Epidermal melanocyte (primary cell): ENCODE measurements at regions not wholly inside any gene's neighbourhood (a gene's known extent, or its start where the extent isn't known, plus 50 kb on each side); places are given as distances from the start of the nearest gene placed in this dataset.

Experiments
- DNase-seq: peaks from one replicate; pipeline ENCODE4 v3.0.0; 2011; ENCODE audit warnings: low spot score; ENCODE audit not compliant: insufficient read length

GRCh38 chr18:56321470-56321869 is 316.9 kb downstream of the TXNL1 start:
- DNase-seq: no peak

GRCh38 chr18:56319953-56320352 is 318.4 kb downstream of the TXNL1 start:
- DNase-seq: no peak

- no peak for DNase-seq
Observed at GRCh38 chr18:56316727-56317126, 321.7 kb downstream of the TXNL1 start.

- DNase-seq: no peak
Observed at GRCh38 chr18:56315363-56315762, 323.0 kb downstream of the TXNL1 start.

- DNase-seq: no peak
Observed at GRCh38 chr18:56314396-56314795, 324.0 kb downstream of the TXNL1 start.

- no peak for DNase-seq
Observed at GRCh38 chr18:56312551-56313335, 325.6 kb downstream of the TXNL1 start.

- no peak for DNase-seq
Observed at GRCh38 chr18:56309104-56309503, 329.3 kb downstream of the TXNL1 start.

GRCh38 chr18:56307354-56308170 is 330.8 kb downstream of the TXNL1 start:
- no peak for DNase-seq

- DNase-seq: no peak
Observed at GRCh38 chr18:56306797-56307196, 331.6 kb downstream of the TXNL1 start.

- DNase-seq: no peak
Observed at GRCh38 chr18:56305583-56305982, 332.8 kb downstream of the TXNL1 start.

- DNase-seq: no peak
Observed at GRCh38 chr18:56302156-56302555, 336.2 kb downstream of the TXNL1 start.

GRCh38 chr18:56299740-56300139 is 338.7 kb downstream of the TXNL1 start:
- no peak for DNase-seq

- DNase-seq: no peak
Observed at GRCh38 chr18:56298935-56299334, 339.5 kb downstream of the TXNL1 start.

- DNase-seq: no peak
Observed at GRCh38 chr18:56296381-56296780, 342.0 kb downstream of the TXNL1 start.

GRCh38 chr18:56294484-56295183 is 343.8 kb downstream of the TXNL1 start:
- no peak for DNase-seq

- no peak for DNase-seq
Observed at GRCh38 chr18:56291294-56291693, 347.1 kb downstream of the TXNL1 start.

- no peak for DNase-seq
Observed at GRCh38 chr18:56289381-56289780, 349.0 kb downstream of the TXNL1 start.

- no peak for DNase-seq
Observed at GRCh38 chr18:56286775-56287325, 351.5 kb downstream of the TXNL1 start.

GRCh38 chr18:56285387-56286065 is 352.9 kb downstream of the TXNL1 start:
- no peak for DNase-seq

- DNase-seq: no peak
Observed at GRCh38 chr18:56284319-56284718, 354.1 kb downstream of the TXNL1 start.

GRCh38 chr18:56283316-56283715 is 355.1 kb downstream of the TXNL1 start:
- no peak for DNase-seq
